Esophagus squamous epithelium (tissue), 4 donors: ENCODE measurements at regions not wholly inside any gene's neighbourhood (a gene's known extent, or its start where the extent isn't known, plus 50 kb on each side); places are given as distances from the start of the nearest gene placed in this dataset.

ENCODE experiments used
- CTCF ChIP-seq, 6 experiments: fragments of 450-650 bp in 4 of 6; fragments of 200-600 bp in 2 of 6; sonication (generic) in 2 of 6; IDR thresholded peaks; one replicate each; pipeline ENCODE4 v1.5.1; 2016 to 2019; ENCODE audit warnings: antibody characterized with exemption in 6 of 6, mild to moderate bottlenecking in 4 of 6, moderate library complexity in 4 of 6
- POLR2A ChIP-seq, 4 donors: fragments of 450-650 bp; IDR thresholded peaks; one replicate each; pipeline ENCODE4 v1.6.1; 2017; ENCODE audit warnings: antibody characterized with exemption in 4 of 4, mild to moderate bottlenecking in 4 of 4, moderate library complexity in 3 of 4

GRCh38 chr5:167171056-167171455 lies 1120.4 kb upstream of the WWC1 start:
- TF ChIP-seq CTCF (IDR thresholded peaks at IDR 0.05), result no peak
- TF ChIP-seq POLR2A (IDR thresholded peaks at IDR 0.05), result no peak
